ENCODE measurements at regions not wholly inside any gene's neighbourhood (a gene's known extent, or its start where the extent isn't known, plus 50 kb on each side); places are given as distances from the start of the nearest gene placed in this dataset.

GRCh38 chr7:15932318-15932717, 245.8 kb upstream of the MEOX2 start:
- Histone ChIP-seq H3K4me3 (ENCODE audit: insufficient read depth, low read depth, low read length) (no peak overlapping the region), H3K9me3 (ENCODE audit: control insufficient read depth, insufficient read depth, low read length) (no peaks in the 10 kb centered on the region), H4K5ac (ENCODE audit: low read depth, low read length) (no peak overlapping the region), H2AK9ac (replicated peaks; ENCODE audit: low read depth, low read length, poor library complexity) (no peak overlapping the region), H2AK5ac (ENCODE audit: low read depth, low read length) (no peak overlapping the region), H2BK20ac (ENCODE audit: low read depth, low read length) (no peak overlapping the region), H3K36me3 (ENCODE audit: control insufficient read depth, insufficient read depth, low read length) (no peaks in the 10 kb centered on the region), H2BK15ac (ENCODE audit: low read depth, low read length) (no peak overlapping the region), H3K4me1 (ENCODE audit: control insufficient read depth, insufficient read depth, low read length) (peaks cover 4% of the 10 kb centered on the region), H3K9ac (ENCODE audit: low read depth, low read length) (no peak overlapping the region), H3K27ac (ENCODE audit: insufficient read depth, low read length) (no peak overlapping the region), H2BK5ac (ENCODE audit: low read depth, low read length, poor library complexity, severe bottlenecking) (no peak overlapping the region), H3K14ac (replicated peaks; ENCODE audit: low read depth, low read length) (no peak overlapping the region), H4K20me1 (ENCODE audit: insufficient read depth, low read length) (no peaks in the 10 kb centered on the region), H4K91ac (ENCODE audit: insufficient read depth, low read depth, low read length) (no peak overlapping the region), H3K56ac (ENCODE audit: extremely low read depth, insufficient read depth, low read length) (no peak overlapping the region), H4K8ac (ENCODE audit: low read depth in 2 of 2, low read length in 2 of 2) (no peak overlapping the region), H2AFZ (replicated peaks; ENCODE audit: low read length, poor library complexity) (no peak overlapping the region), H3K23ac (ENCODE audit: low read depth, low read length) (no peak overlapping the region), H3K27me3 (ENCODE audit: control insufficient read depth, insufficient read depth, low read length) (no peaks in the 10 kb centered on the region), H2BK120ac (ENCODE audit: low read depth, low read length) (no peak overlapping the region), H3K18ac (ENCODE audit: low read depth, low read length) (no peak overlapping the region; the same call in 1 of the 2 replicates), H3K79me1 (ENCODE audit: low read depth in 1 of 2, low read length in 2 of 2) (no peaks in the 10 kb centered on the region), H3K4ac (ENCODE audit: low read depth, low read length) (no peak overlapping the region), H3K9me1 (ENCODE audit: insufficient read depth, low read length) (peaks cover 4% of the 10 kb centered on the region), H3K4me2 (ENCODE audit: low read depth, low read length) (no peak overlapping the region)
- DNase-seq (no peak), ATAC-seq (ENCODE audit: low read depth) (no peak)
- no CpG with 5 or more reads among the region's 1 CpG for WGBS, 2 experiments (ENCODE audit: extremely low coverage in 2 of 2, insufficient read length in 1 of 2)
- BruUV-seq (replicated peaks), result no TSS peak
- intact Hi-C loops (cut with micrococcal nuclease) (no loop called here), dilution Hi-C loops (cut with HindIII; ENCODE audit: low sequenced_read_pairs, unreplicated experiment) (no loop called here), in situ Hi-C loops (cut with MboI; ENCODE audit: low sequenced_read_pairs) (no loop called here)
- TF ChIP-seq RFX5 (IDR thresholded peaks at IDR 0.05; ENCODE audit: low read depth, low read length), result no peak
- TF ChIP-seq FOS (IDR thresholded peaks at IDR 0.05; ENCODE audit: low read depth, low read length), result no peak
- no peak for TF ChIP-seq CHD1 (IDR thresholded peaks at IDR 0.05; ENCODE audit: low read depth, low read length)
- no peak for TF ChIP-seq MAFK (IDR thresholded peaks at IDR 0.05; ENCODE audit: low read depth, low read length)
- TF ChIP-seq SMC3 (IDR thresholded peaks at IDR 0.05; ENCODE audit: low read depth, low read length), result no peak
- TF ChIP-seq RAD21 (IDR thresholded peaks at IDR 0.05; ENCODE audit: low read length), result no peak
- TF ChIP-seq NFE2L2 (IDR thresholded peaks at IDR 0.05; ENCODE audit: low read depth, low read length), result no peak
- TF ChIP-seq BHLHE40 (IDR thresholded peaks at IDR 0.05; ENCODE audit: low read depth, low read length), result no peak
- TF ChIP-seq ELK1 (IDR thresholded peaks at IDR 0.05; ENCODE audit: borderline replicate concordance, low read depth, low read length), result no peak
- ChIA-PET POLR2A (ENCODE audit: unreplicated experiment) (no interaction called here), CTCF (no interaction called here)
